DND-41 (cell line): ENCODE measurements at regions not wholly inside any gene's neighbourhood (a gene's known extent, or its start where the extent isn't known, plus 50 kb on each side); places are given as distances from the start of the nearest gene placed in this dataset.

Experiments used
- CTCF ChIP-seq: IDR thresholded peaks from 2 replicates; pipeline ENCODE4 v1.5.1; 2012; ENCODE audit warnings: borderline replicate concordance, low read length, moderate library complexity, mild to moderate bottlenecking; ENCODE audit not compliant: poor library complexity, severe bottlenecking; ENCODE audit errors: extremely low read depth
- EZH2 ChIP-seq: IDR thresholded peaks from 3 replicates; pipeline ENCODE4 v1.6.1; 2012; ENCODE audit warnings: borderline replicate concordance, low read depth, mild to moderate bottlenecking, moderate library complexity, low read length, inconsistent platforms; ENCODE audit not compliant: severe bottlenecking

DNA sequence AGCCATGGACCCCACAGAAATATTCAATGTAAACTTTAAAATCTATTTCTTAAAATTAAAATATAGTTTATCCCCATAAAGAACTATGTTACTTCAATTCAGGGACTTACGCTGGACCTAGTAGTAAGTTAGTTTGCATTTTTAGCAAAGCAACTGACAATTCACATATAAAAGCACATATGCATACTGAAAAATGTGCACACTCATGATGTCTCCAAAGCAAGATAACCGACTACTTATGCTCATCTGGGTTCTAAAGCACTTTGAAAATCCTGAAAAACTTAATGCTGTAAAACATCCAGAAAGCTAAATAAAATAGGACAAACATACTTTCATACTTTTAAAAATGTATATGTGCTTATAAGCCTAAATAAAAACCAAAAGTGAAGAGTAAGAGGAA is 264.4 kb upstream of the GAS1 start:
- TF ChIP-seq CTCF (no peak), EZH2 (no peak)
